ENCODE measurements at regions not wholly inside any gene's neighbourhood (a gene's known extent, or its start where the extent isn't known, plus 50 kb on each side); places are given as distances from the start of the nearest gene placed in this dataset.

DNA sequence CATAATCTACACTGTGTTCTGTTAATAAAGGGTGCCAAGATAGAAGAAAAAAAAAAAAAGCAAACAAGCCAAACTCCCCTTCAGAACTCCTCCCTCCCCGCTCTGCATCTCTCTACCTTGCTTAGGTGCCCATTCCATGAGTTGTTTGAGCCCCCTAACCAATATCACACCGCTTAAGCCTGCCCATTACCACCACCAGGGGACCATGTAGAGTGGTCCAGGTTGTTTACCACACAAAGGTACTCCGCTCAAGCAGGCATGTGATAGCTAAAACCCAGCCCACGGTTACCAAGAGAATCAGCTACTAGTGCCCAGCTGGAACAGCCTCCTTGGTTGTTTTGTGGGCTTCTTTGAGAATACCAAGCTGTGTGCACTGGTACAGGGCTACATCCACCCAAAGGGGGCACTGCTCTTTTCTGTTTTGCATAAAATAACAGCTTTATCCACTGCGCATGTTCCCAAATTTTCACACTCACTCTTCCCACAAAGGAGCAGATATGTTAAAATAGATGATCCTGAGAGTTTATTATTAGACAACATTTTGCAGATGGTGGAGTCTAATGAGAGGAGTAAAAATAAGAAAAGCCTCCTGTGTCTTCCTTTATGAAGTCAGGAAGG lies 304.1 kb downstream of the DEPDC1B start:
- Histone ChIP-seq H3K4me1 (no peaks in the 10 kb centered on the region), H3K4me3 (no peak overlapping the region), H3K27ac (no peak overlapping the region), H3K9me3 (no peaks in the 10 kb centered on the region), H3K36me3 (no peaks in the 10 kb centered on the region), H3K27me3 (replicated peaks in 1 of 7) (no peaks in the 10 kb centered on the region)
- WGBS, 5 donors = 81 to 91% (median 89%) methylated on average over 5 of the region's 5 CpGs
- no peak for DNase-seq
- intact Hi-C loops (cut with DNase I; ENCODE audit: low total_unique reads) = no loop called here
- TF ChIP-seq POLR2AphosphoS5 (IDR thresholded peaks at IDR 0.05) (no peak), CTCF (IDR thresholded peaks at IDR 0.05 in 8 of 11, conservative IDR thresholded peaks at IDR 0.05 in 3 of 11) (no peak), POLR2A (IDR thresholded peaks at IDR 0.05) (no peak)

GRCh38 chr5:60387051-60387440 lies 312.9 kb downstream of the DEPDC1B start:
- Histone ChIP-seq H3K4me1 (no peaks in the 10 kb centered on the region), H3K27ac (no peak overlapping the region), H3K27me3 (replicated peaks in 1 of 7) (no peaks in the 10 kb centered on the region), H3K36me3 (no peaks in the 10 kb centered on the region), H3K9me3 (no peaks in the 10 kb centered on the region), H3K4me3 (no peak overlapping the region)
- DNase-seq = no peak
- 71 to 94% (median 80%) methylated on average over 2 of the region's 2 CpGs for WGBS, 5 donors
- intact Hi-C loops (cut with DNase I; ENCODE audit: low total_unique reads) = no loop called here
- TF ChIP-seq CTCF (IDR thresholded peaks at IDR 0.05 in 8 of 11, conservative IDR thresholded peaks at IDR 0.05 in 3 of 11) (no peak), POLR2AphosphoS5 (IDR thresholded peaks at IDR 0.05) (no peak), POLR2A (IDR thresholded peaks at IDR 0.05) (no peak)

DNA sequence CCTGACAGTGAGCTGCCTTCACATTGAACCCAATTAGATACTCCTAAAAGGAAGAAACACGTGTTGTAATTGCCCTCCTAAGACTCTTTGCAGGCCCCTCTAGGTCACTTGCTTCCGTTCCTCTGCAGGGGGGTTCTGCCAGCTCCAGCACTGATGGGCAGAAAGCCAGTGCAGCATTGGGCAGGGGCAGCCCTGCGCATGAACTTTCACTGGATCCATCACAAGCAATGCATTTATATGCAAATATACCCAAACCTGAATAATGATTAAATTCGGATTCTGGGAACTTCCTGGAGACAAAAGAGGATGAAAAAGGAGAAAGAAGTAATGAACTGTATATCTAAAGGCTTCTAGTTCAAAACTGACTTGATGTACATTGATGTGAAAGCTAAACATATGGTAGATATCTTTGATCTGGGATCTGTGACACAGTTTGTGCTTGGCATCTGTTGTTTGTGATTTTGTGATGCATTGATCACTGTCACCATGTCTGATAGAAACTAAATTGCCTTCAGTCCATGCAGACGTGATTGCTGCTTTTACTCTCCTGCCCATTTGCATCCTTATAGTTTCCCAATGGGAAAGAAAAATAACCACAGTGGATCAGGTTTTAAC lies 313.4 kb downstream of the DEPDC1B start:
- WGBS, 5 donors = 56 to 77% (median 70%) methylated on average over 5 of the region's 5 CpGs
- Histone ChIP-seq H3K36me3 (no peaks in the 10 kb centered on the region), H3K4me1 (no peaks in the 10 kb centered on the region), H3K9me3 (no peaks in the 10 kb centered on the region), H3K27ac (no peak overlapping the region), H3K4me3 (no peak overlapping the region), H3K27me3 (replicated peaks in 1 of 7) (no peaks in the 10 kb centered on the region)
- intact Hi-C loops (cut with DNase I; ENCODE audit: low total_unique reads) = no loop called here
- DNase-seq = no peak
- TF ChIP-seq POLR2A (IDR thresholded peaks at IDR 0.05) (no peak), POLR2AphosphoS5 (IDR thresholded peaks at IDR 0.05) (no peak), CTCF (IDR thresholded peaks at IDR 0.05 in 8 of 11, conservative IDR thresholded peaks at IDR 0.05 in 3 of 11) (no peak)

- 33 to 49% (median 46%) methylated on average over 3 of the region's 3 CpGs for whole genome bisulfite sequencing, 5 donors
- no peak overlapping the region for H3K4me3 ChIP-seq
- no peaks in the 10 kb centered on the region for H3K36me3 ChIP-seq
- H3K4me1 ChIP-seq = no peaks in the 10 kb centered on the region
- H3K27me3 ChIP-seq (replicated peaks in 1 of 7) = no peaks in the 10 kb centered on the region
- H3K27ac ChIP-seq = no peak overlapping the region
- intact Hi-C loops (cut with DNase I; ENCODE audit: low total_unique reads) = no loop called here
- no peaks in the 10 kb centered on the region for H3K9me3 ChIP-seq
- no peak for DNase-seq
- TF ChIP-seq POLR2A (IDR thresholded peaks at IDR 0.05) (no peak), CTCF (IDR thresholded peaks at IDR 0.05 in 8 of 11, conservative IDR thresholded peaks at IDR 0.05 in 3 of 11) (no peak), POLR2AphosphoS5 (IDR thresholded peaks at IDR 0.05) (no peak)
Measured at GRCh38 chr5:60382716-60383115, 317.2 kb downstream of the DEPDC1B start.

Data from spleen (tissue), 11 donors.